Vagina (tissue), 2 donors: ENCODE measurements at regions not wholly inside any gene's neighbourhood (a gene's known extent, or its start where the extent isn't known, plus 50 kb on each side); places are given as distances from the start of the nearest gene placed in this dataset.

ENCODE experiments used
- CTCF ChIP-seq, 3 experiments: fragments of 450-650 bp in 2 of 3; fragments of 200-600 bp in 1 of 3; sonication (generic) in 1 of 3; IDR thresholded peaks; one replicate each; pipeline ENCODE4 v1.5.1; 2017 to 2019; ENCODE audit warnings: antibody characterized with exemption in 3 of 3, mild to moderate bottlenecking in 2 of 3, moderate library complexity in 2 of 3
- POLR2AphosphoS5 ChIP-seq, 2 donors: sonication (generic); formaldehyde crosslinking; IDR thresholded peaks; one replicate each; pipeline ENCODE4 v1.9.0; 2017; ENCODE audit warnings: antibody characterized with exemption in 2 of 2, mild to moderate bottlenecking in 2 of 2, low read depth in 1 of 2; ENCODE audit not compliant: insufficient read depth in 1 of 2

- no peak for TF ChIP-seq CTCF (IDR thresholded peaks at IDR 0.05)
- TF ChIP-seq POLR2AphosphoS5 (IDR thresholded peaks at IDR 0.05; ENCODE audit: insufficient read depth in 1 of 2, low read depth in 1 of 2): no peak
Observed at GRCh38 chrX:43527801-43528200, 128.3 kb upstream of the MAOA start.
